ENCODE measurements at regions not wholly inside any gene's neighbourhood (a gene's known extent, or its start where the extent isn't known, plus 50 kb on each side); places are given as distances from the start of the nearest gene placed in this dataset.
A peak's percentile ranks its signal among the peaks of the same experiment; 100 is the strongest.

GRCh38 chr13:105442949-105443699 is 1092.3 kb downstream of the EFNB2 start:
- Mint-ChIP-seq H3K27ac (no peak overlapping the region), H3K36me3 (no peaks in the 10 kb centered on the region), H3K27me3 (ENCODE audit: low read depth in 3 of 3) (peaks cover 0 to 3% (median 0%) of the 10 kb centered on the region in 3 donors), H3K4me1 (peaks cover 5 to 18% of the 10 kb centered on the region in 2 donors), H3K4me3 (no peak overlapping the region), H3K9me3 (no peaks in the 10 kb centered on the region)
- DNase-seq: no peak

DNA sequence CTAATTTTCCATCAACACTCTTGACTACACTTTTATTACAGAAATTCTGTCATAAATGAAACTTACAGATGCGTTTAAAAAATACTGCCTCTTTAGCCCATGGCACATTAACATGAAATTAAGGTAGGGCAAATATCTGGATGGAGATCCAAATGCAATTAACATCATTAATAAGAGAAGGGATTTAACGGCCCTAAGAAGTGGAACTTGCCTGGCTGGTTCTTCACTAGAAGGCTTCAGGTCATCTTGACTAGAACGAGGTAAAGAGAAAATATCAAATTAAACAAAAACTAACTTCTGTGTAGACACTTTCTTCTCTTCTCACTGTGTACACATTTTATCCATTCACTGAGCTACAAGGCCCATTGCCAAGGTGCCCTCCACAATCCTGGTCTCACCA is 1093.4 kb downstream of the EFNB2 start:
- DNase-seq: no peak
- no peaks in the 10 kb centered on the region for H3K9me3 Mint-ChIP-seq
- no peaks in the 10 kb centered on the region for H3K36me3 Mint-ChIP-seq
- no peak overlapping the region for H3K27ac Mint-ChIP-seq
- H3K4me1 Mint-ChIP-seq: peaks cover 5 to 18% of the 10 kb centered on the region in 2 donors
- peaks cover 0 to 3% (median 0%) of the 10 kb centered on the region in 3 donors for H3K27me3 Mint-ChIP-seq (ENCODE audit: low read depth in 3 of 3)
- no peak overlapping the region for H3K4me3 Mint-ChIP-seq

- Mint-ChIP-seq H3K4me1 (peaks cover 5 to 10% of the 10 kb centered on the region in 2 donors), H3K9me3 (no peaks in the 10 kb centered on the region), H3K27me3 (ENCODE audit: low read depth in 3 of 3) (peaks cover 0 to 3% (median 0%) of the 10 kb centered on the region in 3 donors), H3K27ac (peak overlapping the region in 1 of 6 donors; percentile 0), H3K36me3 (no peaks in the 10 kb centered on the region), H3K4me3 (no peak overlapping the region)
- DNase-seq: no peak
Measured at GRCh38 chr13:105441051-105441750, 1094.3 kb downstream of the EFNB2 start.

GRCh38 chr13:105436943-105437342 is 1098.5 kb downstream of the EFNB2 start:
- DNase-seq: no peak
- H3K9me3 Mint-ChIP-seq: no peaks in the 10 kb centered on the region
- no peak overlapping the region for H3K4me3 Mint-ChIP-seq
- H3K36me3 Mint-ChIP-seq: no peaks in the 10 kb centered on the region
- H3K27ac Mint-ChIP-seq: no peak overlapping the region
- H3K4me1 Mint-ChIP-seq: no peaks in the 10 kb centered on the region
- peaks cover 0 to 3% (median 0%) of the 10 kb centered on the region in 3 donors for H3K27me3 Mint-ChIP-seq (ENCODE audit: low read depth in 3 of 3)

DNA sequence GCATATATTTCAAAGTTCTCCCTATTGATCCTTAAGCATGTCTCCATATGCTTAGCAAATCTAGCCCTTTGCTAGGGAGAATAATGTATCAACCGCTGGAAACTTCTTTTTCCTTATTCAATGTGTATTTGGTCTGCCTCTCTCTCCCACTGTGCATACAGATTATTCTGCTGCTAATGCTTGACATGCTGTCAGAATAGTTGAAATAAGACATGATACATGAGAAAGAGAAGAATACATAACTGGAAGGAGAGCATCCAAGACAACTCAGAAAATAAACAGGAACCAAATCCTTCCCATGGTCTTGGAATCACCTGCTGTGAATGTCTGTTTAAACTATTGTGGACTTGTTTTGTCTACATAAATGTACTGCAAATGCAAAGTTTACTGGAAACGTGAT is 1103.0 kb downstream of the EFNB2 start:
- DNase-seq: no peak
- no peak overlapping the region for H3K27ac Mint-ChIP-seq
- H3K4me3 Mint-ChIP-seq: no peak overlapping the region

GRCh38 chr13:105428811-105429210 is 1106.7 kb downstream of the EFNB2 start:
- Mint-ChIP-seq H3K27ac (no peak overlapping the region), H3K36me3 (no peaks in the 10 kb centered on the region), H3K27me3 (ENCODE audit: low read depth in 3 of 3) (no peaks in the 10 kb centered on the region), H3K4me3 (no peak overlapping the region), H3K4me1 (no peaks in the 10 kb centered on the region), H3K9me3 (no peaks in the 10 kb centered on the region)
- DNase-seq: no peak

More for the DNA sequence above, 1103.0 kb downstream of the EFNB2 start:
- Mint-ChIP-seq H3K9me3 (no peaks in the 10 kb centered on the region), H3K36me3 (no peaks in the 10 kb centered on the region), H3K4me1 (no peaks in the 10 kb centered on the region), H3K27me3 (ENCODE audit: low read depth in 3 of 3) (no peaks in the 10 kb centered on the region)

GRCh38 chr13:105426441-105426840 is 1109.0 kb downstream of the EFNB2 start:
- no peak overlapping the region for H3K4me3 Mint-ChIP-seq
- peaks cover 0 to 1% (median 0%) of the 10 kb centered on the region in 3 donors for H3K27me3 Mint-ChIP-seq (ENCODE audit: low read depth in 3 of 3)
- no peak overlapping the region for H3K27ac Mint-ChIP-seq
- no peaks in the 10 kb centered on the region for H3K4me1 Mint-ChIP-seq
- H3K9me3 Mint-ChIP-seq: peaks cover 0 to 1% (median 0%) of the 10 kb centered on the region in 6 donors
- no peaks in the 10 kb centered on the region for H3K36me3 Mint-ChIP-seq
- DNase-seq: no peak

DNA sequence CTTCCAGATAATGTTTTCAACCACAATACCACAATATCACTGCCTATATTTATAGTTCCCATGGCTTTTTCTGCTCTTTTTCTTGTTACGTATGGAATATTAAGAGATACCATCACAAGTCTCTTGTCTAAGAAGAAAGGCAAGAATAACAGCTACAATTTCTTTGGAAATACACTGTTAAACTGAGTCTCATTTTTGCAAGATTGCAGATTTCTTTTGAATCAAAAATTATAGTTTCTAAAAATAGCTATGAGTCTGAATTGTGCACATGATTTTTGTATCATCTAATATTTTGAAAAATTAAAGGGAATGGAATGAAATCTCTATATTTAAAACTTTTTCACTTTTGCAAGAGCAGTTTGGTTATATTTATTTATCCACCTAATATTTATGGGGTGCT is 1120.8 kb downstream of the EFNB2 start:
- Mint-ChIP-seq H3K9me3 (peaks cover 0 to 4% (median 0%) of the 10 kb centered on the region in 6 donors), H3K27ac (no peak overlapping the region), H3K4me1 (no peaks in the 10 kb centered on the region), H3K27me3 (ENCODE audit: low read depth in 3 of 3) (peaks cover 0 to 2% (median 0%) of the 10 kb centered on the region in 3 donors), H3K4me3 (no peak overlapping the region), H3K36me3 (no peaks in the 10 kb centered on the region)
- DNase-seq: no peak

GRCh38 chr13:105412171-105412570 is 1123.3 kb downstream of the EFNB2 start:
- DNase-seq: no peak
- Mint-ChIP-seq H3K36me3 (no peaks in the 10 kb centered on the region), H3K4me1 (no peaks in the 10 kb centered on the region), H3K4me3 (no peak overlapping the region), H3K27ac (no peak overlapping the region), H3K9me3 (peaks cover 0 to 3% (median 0%) of the 10 kb centered on the region in 6 donors), H3K27me3 (ENCODE audit: low read depth in 3 of 3) (peaks cover 0 to 3% (median 0%) of the 10 kb centered on the region in 3 donors)

DNA sequence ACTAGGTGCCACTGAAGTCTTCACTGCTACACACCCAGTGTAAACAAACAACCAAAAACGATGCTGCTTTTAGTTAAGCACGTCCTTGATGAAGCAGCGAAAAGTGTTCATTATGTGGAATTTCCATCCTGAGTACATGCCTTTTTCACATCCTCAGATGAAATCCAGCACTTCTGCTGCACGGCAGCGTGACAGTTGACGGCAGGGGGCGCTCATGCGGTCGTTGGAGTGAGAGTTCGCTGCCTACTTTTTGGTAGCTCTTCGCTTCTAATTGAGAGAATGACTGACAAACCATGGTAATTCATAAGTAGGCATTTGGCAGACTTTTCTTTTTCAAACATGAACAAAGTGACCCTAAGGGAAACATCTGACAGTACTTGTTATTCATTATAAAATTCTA is 1124.9 kb downstream of the EFNB2 start:
- H3K4me3 Mint-ChIP-seq: no peak overlapping the region
- H3K27ac Mint-ChIP-seq: no peak overlapping the region
- DNase-seq: no peak
- H3K4me1 Mint-ChIP-seq: no peaks in the 10 kb centered on the region
- H3K36me3 Mint-ChIP-seq: no peaks in the 10 kb centered on the region
- peaks cover 0 to 3% (median 0%) of the 10 kb centered on the region in 6 donors for H3K9me3 Mint-ChIP-seq
- H3K27me3 Mint-ChIP-seq (ENCODE audit: low read depth in 3 of 3): peaks cover 0 to 3% (median 0%) of the 10 kb centered on the region in 3 donors

DNA sequence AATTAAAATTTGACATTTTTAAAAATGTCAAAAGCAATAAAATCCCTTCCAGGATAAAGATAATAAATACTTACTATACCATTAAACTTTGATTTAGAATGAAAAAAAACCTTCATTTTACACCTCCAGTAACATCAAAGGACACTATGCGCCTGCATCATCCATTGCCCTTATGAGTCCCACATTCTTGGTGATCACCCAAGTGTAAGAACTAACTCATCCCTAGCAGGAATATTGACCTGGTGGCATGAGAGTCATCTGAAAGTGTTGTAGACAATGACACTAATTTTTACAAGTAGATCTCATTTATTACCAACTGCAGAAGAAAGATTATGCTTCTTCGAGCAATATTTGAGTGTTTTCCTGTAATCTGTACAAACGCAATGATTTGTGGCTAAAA is 1128.9 kb downstream of the EFNB2 start:
- Mint-ChIP-seq H3K36me3 (no peaks in the 10 kb centered on the region), H3K27ac (no peak overlapping the region), H3K4me1 (no peaks in the 10 kb centered on the region), H3K4me3 (no peak overlapping the region), H3K9me3 (peaks cover 0 to 3% (median 0%) of the 10 kb centered on the region in 6 donors), H3K27me3 (ENCODE audit: low read depth in 3 of 3) (peaks cover 0 to 4% (median 3%) of the 10 kb centered on the region in 3 donors)
- no peak for DNase-seq

GRCh38 chr13:105403086-105403485 is 1132.4 kb downstream of the EFNB2 start:
- Mint-ChIP-seq H3K36me3 (no peaks in the 10 kb centered on the region), H3K4me1 (no peaks in the 10 kb centered on the region), H3K27ac (no peak overlapping the region), H3K27me3 (ENCODE audit: low read depth in 3 of 3) (peaks cover 0 to 4% (median 3%) of the 10 kb centered on the region in 3 donors), H3K4me3 (no peak overlapping the region), H3K9me3 (peaks cover 0 to 4% (median 1%) of the 10 kb centered on the region in 6 donors)
- DNase-seq: no peak

DNA sequence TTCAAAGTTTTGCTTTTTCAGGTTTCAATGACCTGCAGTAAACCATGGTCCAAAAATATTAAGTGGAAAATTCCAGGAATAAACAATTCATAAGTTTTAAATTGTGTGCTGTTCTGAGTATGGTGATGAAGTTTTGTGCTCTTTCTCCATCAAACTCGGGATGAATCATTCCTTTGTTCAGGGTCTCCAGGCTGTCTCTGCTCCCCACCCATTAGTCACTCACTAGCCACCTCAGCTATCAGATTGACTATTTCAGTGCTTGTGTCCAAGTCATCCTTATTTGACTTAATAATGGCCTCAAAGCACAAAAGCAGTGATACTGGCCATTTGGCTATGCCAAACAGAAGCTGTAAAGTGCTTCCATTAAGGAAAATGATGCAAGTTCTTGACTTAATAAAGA is 1140.4 kb downstream of the EFNB2 start:
- no peak overlapping the region for H3K4me3 Mint-ChIP-seq
- no peak overlapping the region for H3K27ac Mint-ChIP-seq
- peaks cover 0 to 2% (median 0%) of the 10 kb centered on the region in 3 donors for H3K27me3 Mint-ChIP-seq (ENCODE audit: low read depth in 3 of 3)
- H3K4me1 Mint-ChIP-seq: no peaks in the 10 kb centered on the region
- no peaks in the 10 kb centered on the region for H3K36me3 Mint-ChIP-seq
- H3K9me3 Mint-ChIP-seq: peaks cover 0 to 10% (median 0%) of the 10 kb centered on the region in 6 donors
- no peak for DNase-seq

GRCh38 chr13:105389373-105389772 is 1146.1 kb downstream of the EFNB2 start:
- Mint-ChIP-seq H3K27me3 (ENCODE audit: low read depth in 3 of 3) (peaks cover 0 to 2% (median 0%) of the 10 kb centered on the region in 3 donors), H3K27ac (no peak overlapping the region), H3K9me3 (peaks cover 0 to 5% (median 1%) of the 10 kb centered on the region in 6 donors), H3K4me3 (no peak overlapping the region), H3K36me3 (no peaks in the 10 kb centered on the region), H3K4me1 (no peaks in the 10 kb centered on the region)
- no peak for DNase-seq
